Astrocyte (in vitro differentiated cells and primary cell): ENCODE measurements at regions not wholly inside any gene's neighbourhood (a gene's known extent, or its start where the extent isn't known, plus 50 kb on each side); places are given as distances from the start of the nearest gene placed in this dataset.

Source experiments
- CTCF ChIP-seq: IDR thresholded peaks from 2 replicates; pipeline ENCODE4 v1.5.1; 2011; ENCODE audit warnings: low read depth, mild to moderate bottlenecking, inconsistent platforms, low read length, moderate library complexity; ENCODE audit not compliant: insufficient read depth
- EZH2 ChIP-seq: IDR thresholded peaks from 2 replicates; pipeline ENCODE4 v1.6.1; 2012; ENCODE audit warnings: mild to moderate bottlenecking, low read length, inconsistent platforms; ENCODE audit not compliant: insufficient read depth

- TF ChIP-seq CTCF (no peak), EZH2 (no peak)
These were observed 196.1 kb upstream of the LHX5 start for GRCh38 chr12:113667676-113668356.
